B cell (primary cell): ENCODE measurements at regions not wholly inside any gene's neighbourhood (a gene's known extent, or its start where the extent isn't known, plus 50 kb on each side); places are given as distances from the start of the nearest gene placed in this dataset.

ENCODE experiments used
- ATAC-seq: fragments of 200-7000 bp; cut with Tn5 transposase; one replicate; pipeline ENCODE4 v1.10.0; 2021; ENCODE audit warnings: low read depth, mild to moderate bottlenecking, moderate number of reproducible peaks, moderate library complexity
- CTCF ChIA-PET: fragments of 350-600 bp; sonication (Branson Sonifier 250); formaldehyde crosslinking; loops from one replicate; lab custom pipeline; 2021; ENCODE audit warnings: antibody characterized with exemption, inconsistent platforms; lab: Charles Lee
- POLR2A ChIA-PET: fragments of 350-600 bp; sonication (Branson Sonifier 250); formaldehyde crosslinking; loops from one replicate; lab custom pipeline; 2021; ENCODE audit warnings: antibody characterized with exemption; lab: Charles Lee
- DNase-seq: peaks from one replicate; pipeline ENCODE4 v3.0.0; 2013
- H2AFZ ChIP-seq: 2 replicates; pipeline ENCODE4 v1.6.1; 2012; ENCODE audit warnings: mild to moderate bottlenecking, low read depth, low read length; ENCODE audit not compliant: insufficient read depth, poor library complexity, severe bottlenecking
- H3K27ac ChIP-seq, 2 donors: 1 replicate in 1 of 2; 2 replicates in 1 of 2; pipeline ENCODE4 v1.5.1; 2012 to 2013; ENCODE audit warnings: low read length in 2 of 2, mild to moderate bottlenecking in 2 of 2, moderate library complexity in 1 of 2
- H3K27me3 ChIP-seq, 4 experiments: fragments of 200-600 bp in 1 of 4; sonication (generic) in 1 of 4; replicated peaks in 1 of 4; 1 replicate in 2 of 4; 2 replicates in 2 of 4; pipeline versions ENCODE4 v1.6.1 to v1.7.0; 2013 to 2016; ENCODE audit warnings: low read length in 3 of 4, mild to moderate bottlenecking in 2 of 4, mixed read lengths in 1 of 4, moderate library complexity in 1 of 4; ENCODE audit not compliant: insufficient read depth in 4 of 4, control insufficient read depth in 3 of 4; ENCODE audit errors: control extremely low read depth in 1 of 4
- H3K36me3 ChIP-seq, 2 experiments: replicated peaks in 1 of 2; 1 replicate in 1 of 2; 2 replicates in 1 of 2; pipeline versions ENCODE4 v1.6.1 to v1.7.1; 2013; ENCODE audit warnings: low read length in 1 of 2; ENCODE audit not compliant: insufficient read depth in 2 of 2, control insufficient read depth in 1 of 2; ENCODE audit errors: control extremely low read depth in 1 of 2, extremely low read depth in 1 of 2
- H3K4me1 ChIP-seq, 2 donors: fragments of 200-600 bp in 1 of 2; sonication (generic) in 1 of 2; 1 replicate in 1 of 2; 2 replicates in 1 of 2; pipeline versions ENCODE4 v1.5.1 to v1.6.1; 2013 to 2017; ENCODE audit warnings: low read length in 2 of 2; ENCODE audit not compliant: control insufficient read depth in 2 of 2, insufficient read depth in 2 of 2
- H3K4me2 ChIP-seq: replicated peaks from 2 replicates; pipeline ENCODE3; 2012; ENCODE audit warnings: mild to moderate bottlenecking, low read depth, low read length; ENCODE audit not compliant: poor library complexity, severe bottlenecking
- H3K4me3 ChIP-seq, 5 experiments: fragments of 200-600 bp in 1 of 5; sonication (generic) in 1 of 5; 1 replicate in 3 of 5; 2 replicates in 2 of 5; pipeline versions ENCODE4 v1.5.1 to v1.7.0; 2011 to 2016; ENCODE audit warnings: low read length in 4 of 5, mild to moderate bottlenecking in 4 of 5, low read depth in 2 of 5, control low read depth in 1 of 5, moderate library complexity in 1 of 5; ENCODE audit not compliant: insufficient read depth in 1 of 5; ENCODE audit errors: control extremely low read depth in 1 of 5, extremely low read depth in 1 of 5
- H3K79me2 ChIP-seq: fragments of 200-600 bp; sonication (generic); one replicate; pipeline ENCODE4 v1.6.0; 2016; ENCODE audit warnings: low read length; ENCODE audit not compliant: control insufficient read depth, insufficient read depth
- H3K9ac ChIP-seq: fragments of 200-600 bp; sonication (generic); 2 replicates; pipeline ENCODE4 v1.6.1; 2017; ENCODE audit warnings: mild to moderate bottlenecking, low read length, moderate library complexity
- H3K9me3 ChIP-seq, 3 donors: one replicate each; pipeline versions ENCODE4 v1.6.1 to v1.7.1; 2013; ENCODE audit warnings: low read length in 2 of 3; ENCODE audit not compliant: control insufficient read depth in 2 of 3, insufficient read depth in 1 of 3; ENCODE audit errors: control extremely low read depth in 1 of 3
- H4K20me1 ChIP-seq: 2 replicates; pipeline ENCODE4 v1.6.0; 2012; ENCODE audit warnings: mild to moderate bottlenecking, low read length; ENCODE audit not compliant: insufficient read depth, control insufficient read depth, poor library complexity, severe bottlenecking
- H3K27ac Mint-ChIP-seq: one replicate; pipeline ENCODE4 v1.8.0; 2021; ENCODE audit warnings: mixed read lengths
- H3K27me3 Mint-ChIP-seq: one replicate; pipeline ENCODE4 v1.8.0; 2021; ENCODE audit warnings: mixed read lengths
- H3K4me1 Mint-ChIP-seq: one replicate; pipeline ENCODE4 v1.8.0; 2021; ENCODE audit warnings: mixed read lengths
- H3K4me3 Mint-ChIP-seq: one replicate; pipeline ENCODE4 v1.8.0; 2021; ENCODE audit warnings: mixed read lengths
- H3K9me3 Mint-ChIP-seq: one replicate; pipeline ENCODE4 v1.8.0; 2022; ENCODE audit warnings: mixed read lengths; ENCODE audit not compliant: insufficient read depth
- CTCF ChIP-seq: fragments of 200-600 bp; IDR thresholded peaks from one replicate; pipeline ENCODE4 v1.8.0; 2022; ENCODE audit warnings: antibody characterized with exemption, mild to moderate bottlenecking
- EZH2 ChIP-seq: IDR thresholded peaks from 2 replicates; pipeline ENCODE4 v1.6.1; 2012; ENCODE audit warnings: borderline replicate concordance, low read depth, mild to moderate bottlenecking, moderate library complexity, low read length; ENCODE audit not compliant: insufficient read depth, poor library complexity, severe bottlenecking
- WGBS: methylation state at CpG from one replicate; pipeline ENCODE4 v1.1.5; 2013; ENCODE audit warnings: missing lambda C conversion rate; ENCODE audit not compliant: insufficient coverage; 5-methylcytosine and 5-hydroxymethylcytosine counted together
- intact Hi-C: fragments of 100-400 bp; cut with micrococcal nuclease; formaldehyde crosslinking; loops from one replicate; pipeline ENCODE4 v1.10.0; 2022

DNA sequence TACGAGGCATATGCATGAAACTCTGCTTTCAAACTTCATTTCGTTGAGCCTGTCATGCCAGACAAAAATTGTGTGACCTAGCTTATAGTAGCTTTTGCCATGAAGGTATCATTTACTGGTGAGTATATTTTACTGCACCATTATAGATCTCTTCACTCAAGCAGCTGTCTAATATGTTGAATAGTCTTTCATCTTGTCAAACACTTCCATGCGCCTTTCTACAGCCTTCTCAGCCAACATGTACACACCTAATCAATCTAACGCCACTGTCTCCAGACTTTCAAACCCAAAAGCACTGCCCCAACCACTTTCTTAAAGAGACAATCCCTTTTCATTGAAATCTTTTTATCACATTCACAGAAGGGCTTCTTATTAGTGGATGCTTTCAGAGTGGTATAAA lies 757.4 kb downstream of the VRK1 start:
- Histone ChIP-seq H2AFZ (no peak overlapping the region), H4K20me1 (no peaks in the 10 kb centered on the region), H3K9me3 (peaks cover 0 to 3% (median 0%) of the 10 kb centered on the region in 3 donors), H3K79me2 (no peaks in the 10 kb centered on the region), H3K4me3 (no peak overlapping the region), H3K4me1 (no peaks in the 10 kb centered on the region), H3K27me3 (no peaks in the 10 kb centered on the region), H3K27ac (no peak overlapping the region), H3K4me2 (no peak overlapping the region), H3K36me3 (no peaks in the 10 kb centered on the region), H3K9ac (no peak overlapping the region)
- ChIA-PET POLR2A (no interaction called here), CTCF (no interaction called here)
- Mint-ChIP-seq H3K9me3 (no peaks in the 10 kb centered on the region), H3K27me3 (no peaks in the 10 kb centered on the region), H3K27ac (no peak overlapping the region), H3K4me3 (no peak overlapping the region), H3K4me1 (no peaks in the 10 kb centered on the region)
- 89% methylated on average over 3 of the region's 4 CpGs for WGBS
- ATAC-seq (no peak), DNase-seq (no peak)
- TF ChIP-seq EZH2, result no peak
- TF ChIP-seq CTCF, result no peak
- intact Hi-C loops, result no loop called here

DNA sequence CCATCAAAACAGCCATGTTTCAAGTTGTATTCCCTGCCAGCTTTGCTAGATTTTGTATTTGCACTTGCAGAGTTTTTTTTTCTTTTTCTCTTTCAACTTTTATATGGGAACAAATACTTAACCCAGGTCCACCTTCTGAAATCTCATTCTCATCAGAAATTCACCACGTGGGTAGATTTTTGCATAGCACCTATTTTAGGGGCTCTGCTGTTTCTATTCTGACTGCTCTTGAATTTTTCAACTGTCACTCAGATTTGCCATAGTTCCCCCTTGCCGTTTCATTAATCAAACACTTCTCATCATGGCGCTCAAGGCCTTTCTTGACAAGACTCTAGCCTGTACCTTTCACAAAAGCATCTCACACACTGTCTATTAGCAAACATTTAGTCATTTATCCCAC lies 767.2 kb downstream of the VRK1 start:
- H3K27me3 ChIP-seq, result no peaks in the 10 kb centered on the region
- no peak overlapping the region for H3K4me2 ChIP-seq
- H4K20me1 ChIP-seq, result no peaks in the 10 kb centered on the region
- H2AFZ ChIP-seq, result no peak overlapping the region
- DNase-seq (no peak), ATAC-seq (no peak)
- H3K36me3 ChIP-seq, result no peaks in the 10 kb centered on the region
- no peaks in the 10 kb centered on the region for H3K79me2 ChIP-seq
- H3K27me3 Mint-ChIP-seq, result no peaks in the 10 kb centered on the region
- intact Hi-C loops, result no loop called here
- ChIA-PET CTCF (no interaction called here), POLR2A (no interaction called here)
- H3K4me3 Mint-ChIP-seq, result no peak overlapping the region
- no peaks in the 10 kb centered on the region for H3K4me1 Mint-ChIP-seq
- peaks cover 13% of the 10 kb centered on the region for H3K9me3 Mint-ChIP-seq
- no peak overlapping the region for H3K27ac ChIP-seq
- no peak overlapping the region for H3K27ac Mint-ChIP-seq
- TF ChIP-seq CTCF, result no peak
- no peak for TF ChIP-seq EZH2
- H3K4me1 ChIP-seq, result no peaks in the 10 kb centered on the region
- WGBS, result 79% methylated on average over 3 of the region's 3 CpGs
- peaks cover 0 to 7% (median 2%) of the 10 kb centered on the region in 3 donors for H3K9me3 ChIP-seq
- H3K9ac ChIP-seq, result no peak overlapping the region
- H3K4me3 ChIP-seq, result no peak overlapping the region
